ENCODE measurements at regions not wholly inside any gene's neighbourhood (a gene's known extent, or its start where the extent isn't known, plus 50 kb on each side); places are given as distances from the start of the nearest gene placed in this dataset.
"Not testable (repeated sequence)": the region's sequence is repeated elsewhere in the genome, so short reads cannot be mapped to it uniquely, and the experiment has no call there.

DNA sequence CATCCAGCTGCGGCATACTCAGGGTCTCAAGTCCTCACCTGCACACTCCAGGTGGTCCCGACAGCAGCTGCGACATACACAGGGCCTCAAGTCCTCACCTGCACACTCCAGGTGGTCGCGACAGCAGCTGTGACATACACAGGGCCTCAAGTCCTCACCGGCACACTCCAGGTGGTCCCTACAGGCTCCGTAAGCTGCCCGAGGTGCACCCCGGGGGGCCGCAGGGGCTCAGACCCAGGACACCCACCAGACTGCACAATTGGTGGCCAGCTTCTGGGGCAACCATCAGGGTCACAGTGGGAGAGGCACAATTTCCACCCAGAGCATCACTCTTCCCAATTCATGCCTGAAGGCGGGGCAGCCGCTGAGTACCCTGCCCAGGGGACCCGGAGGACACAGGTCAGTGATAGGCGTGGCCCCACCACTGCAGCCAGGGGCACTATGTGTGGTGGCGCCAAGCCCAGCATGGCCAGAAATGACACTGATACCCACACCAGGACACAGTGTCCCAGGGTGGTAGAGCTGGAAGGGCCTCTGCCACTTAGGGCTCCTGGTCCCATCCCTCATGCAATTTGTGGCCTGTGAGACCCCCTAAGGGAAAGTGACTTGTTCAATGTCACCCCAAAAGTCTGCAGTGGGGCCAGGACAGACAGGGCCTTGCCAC is 57.5 kb upstream of the ZNF469 start:
- no peak for DNase-seq

DNA sequence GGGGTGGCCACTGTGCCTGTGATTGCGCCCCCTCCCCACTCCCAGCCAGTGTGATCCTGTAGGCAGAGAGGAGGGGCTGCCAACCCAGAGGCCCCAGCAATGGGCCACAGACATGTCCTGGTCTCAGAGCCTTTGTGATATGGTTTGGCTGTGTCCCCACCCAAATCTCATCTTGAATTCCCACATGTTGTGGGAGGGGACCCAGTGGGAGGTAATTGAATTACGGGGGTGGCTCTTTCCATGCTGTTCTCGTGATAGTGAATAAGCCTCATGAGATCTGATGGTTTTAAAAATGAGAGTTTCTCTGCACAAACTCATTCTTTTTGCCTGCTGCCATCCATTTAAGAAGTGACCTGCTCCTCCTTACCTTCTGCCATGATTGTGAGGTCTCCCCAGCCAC is 56.8 kb upstream of the ZNF469 start:
- DNase-seq = no peak

- no peak for DNase-seq
These were observed 55.9 kb upstream of the ZNF469 start for GRCh38 chr16:88326611-88327485.

DNA sequence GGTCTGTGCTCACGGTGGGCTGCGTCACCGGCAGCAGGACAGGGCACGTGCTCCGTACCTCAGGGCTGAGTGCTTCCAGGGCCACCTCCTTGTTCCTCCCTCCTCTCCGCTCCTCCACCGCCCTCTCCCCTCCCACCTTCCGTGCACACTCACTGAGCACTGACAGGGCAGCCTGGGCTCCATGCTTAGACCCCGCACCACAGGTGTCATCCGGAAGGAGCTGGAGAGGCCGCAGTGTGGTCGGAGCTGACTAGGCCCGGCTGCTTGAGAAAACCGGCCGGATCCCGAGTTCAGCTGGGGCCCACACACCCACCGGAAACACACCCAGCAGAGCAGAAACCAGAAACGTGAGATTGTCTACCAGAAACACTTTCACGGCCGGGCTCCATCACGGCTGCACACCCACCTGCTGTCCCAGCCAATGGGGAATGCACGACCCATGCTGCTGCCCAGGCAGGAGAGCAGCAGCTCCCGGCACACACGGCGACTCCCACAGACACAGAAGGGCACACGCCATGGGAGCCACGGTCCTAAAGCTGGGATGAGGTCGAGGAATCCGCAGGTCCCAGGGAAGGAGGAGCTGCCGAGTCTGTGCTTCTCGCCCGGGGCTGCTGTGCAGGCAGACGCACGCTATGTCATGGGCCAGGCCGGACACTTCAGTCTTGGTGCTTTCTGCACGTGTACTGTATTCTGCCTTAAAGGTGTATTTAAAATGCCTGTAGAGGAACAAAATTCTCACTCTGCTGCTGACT is 55.0 kb upstream of the ZNF469 start:
- no peak for DNase-seq

DNA sequence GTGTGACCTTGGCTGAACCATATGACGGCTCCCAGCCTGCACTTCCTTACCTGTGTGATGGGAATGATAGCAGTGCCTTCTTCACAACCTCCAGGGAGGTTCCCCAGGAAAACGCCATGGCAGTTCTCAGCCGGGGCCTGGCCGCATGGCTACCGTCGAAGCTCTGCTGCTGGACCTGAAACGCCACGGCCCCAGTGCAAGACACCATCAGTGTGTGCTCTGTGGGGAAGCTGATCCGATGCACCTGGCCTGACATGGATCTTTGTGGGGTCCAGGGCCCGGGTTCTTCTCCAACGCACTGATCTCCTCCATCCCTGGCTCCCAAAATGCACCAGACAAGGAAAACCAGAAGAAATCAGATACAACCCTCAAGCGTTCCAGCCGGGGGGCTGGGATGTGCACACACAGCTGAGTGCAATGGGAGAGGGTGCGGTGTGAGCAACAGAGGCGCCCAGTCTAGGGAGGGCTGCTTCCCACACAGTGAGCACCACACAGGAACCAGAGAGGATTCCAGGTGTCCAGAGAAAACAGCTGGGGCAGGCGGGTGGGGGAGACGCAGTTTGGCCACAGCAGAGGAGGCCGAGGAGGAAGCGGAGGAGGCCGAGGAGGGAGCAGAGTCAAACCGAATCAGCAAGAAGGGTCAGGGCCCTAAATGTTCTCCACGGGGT is 54.3 kb upstream of the ZNF469 start:
- DNase-seq = no peak

GRCh38 chr16:88329726-88330700 is 52.7 kb upstream of the ZNF469 start:
- no peak for DNase-seq

DNA sequence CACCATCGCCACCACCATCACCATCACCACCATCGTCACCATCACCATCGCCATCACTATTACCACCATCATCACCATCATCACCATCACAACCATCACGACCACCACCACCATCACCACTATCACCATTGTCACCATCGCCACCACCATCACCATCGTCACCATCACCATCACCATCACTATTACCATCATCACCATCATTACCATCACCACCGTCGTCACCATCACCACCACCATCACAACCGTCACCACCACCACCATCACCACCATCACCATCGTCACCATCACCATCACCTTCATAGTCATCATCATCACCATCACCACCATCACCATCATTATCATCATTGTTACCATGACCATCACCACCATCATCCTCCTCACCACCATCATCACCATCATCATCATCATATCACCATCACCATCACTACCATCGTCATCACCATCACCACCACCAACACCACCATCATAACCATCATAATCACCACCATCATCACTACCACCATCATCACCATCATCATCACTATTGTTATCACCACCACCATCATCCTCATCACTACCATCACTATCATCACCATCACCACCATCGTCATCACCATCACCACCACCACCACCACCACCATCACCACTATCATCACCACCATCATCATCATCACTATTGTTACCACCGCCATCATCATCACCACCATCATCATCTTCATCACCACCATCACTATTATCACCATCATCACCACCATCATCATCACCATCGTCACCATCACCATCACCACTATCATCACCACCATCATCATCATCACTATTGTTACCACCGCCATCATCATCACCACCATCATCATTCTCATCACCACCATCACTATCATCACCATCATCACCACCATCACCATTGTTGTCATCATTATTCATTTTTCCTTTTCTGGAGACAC is 51.5 kb upstream of the ZNF469 start:
- no peak for DNase-seq

DNA sequence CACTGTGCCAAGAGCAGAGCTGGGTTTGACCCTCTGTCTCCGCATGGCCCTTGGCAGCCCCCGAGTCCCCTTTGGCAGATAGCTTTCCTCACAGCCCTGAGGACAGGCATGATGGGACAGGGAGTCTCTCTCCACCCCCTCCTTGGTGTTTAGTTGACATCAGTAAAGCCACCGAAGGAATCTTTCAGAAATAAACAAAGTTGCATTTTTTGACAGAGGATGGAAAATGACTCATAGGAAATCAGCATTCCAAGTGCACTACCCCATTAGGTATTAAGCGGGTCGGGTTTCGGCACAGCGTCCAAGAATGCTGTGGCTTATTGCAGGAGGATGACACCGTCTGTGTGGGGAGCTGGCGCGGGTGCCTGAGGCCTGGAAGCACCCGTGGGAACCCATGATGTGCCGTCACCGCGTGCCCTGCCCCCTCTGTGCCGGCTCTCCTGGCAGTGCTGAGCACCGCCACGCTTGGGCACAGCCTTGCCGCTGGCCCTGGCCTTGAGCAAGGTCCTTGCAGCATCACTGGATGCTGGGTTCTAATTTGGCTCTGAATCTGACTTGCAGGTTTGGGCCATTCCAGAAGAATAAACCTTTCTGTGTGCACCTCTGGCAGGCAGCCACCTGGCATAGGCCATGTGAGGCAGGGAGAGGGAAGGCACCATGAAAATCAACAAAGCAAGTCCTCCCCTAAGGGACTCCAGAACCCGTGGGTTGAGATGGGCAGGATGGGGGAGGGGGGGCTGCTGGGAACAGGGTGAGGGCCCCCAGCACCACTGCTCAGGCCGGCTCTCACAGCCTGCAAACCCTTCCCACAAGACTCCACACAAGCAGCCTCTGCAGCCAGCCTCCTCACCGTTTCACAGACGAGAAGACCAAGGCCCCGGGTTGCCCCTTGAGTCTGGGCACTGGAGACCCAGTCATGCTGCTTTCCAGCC is 50.5 kb upstream of the ZNF469 start:
- DNase-seq = no peak

DNA sequence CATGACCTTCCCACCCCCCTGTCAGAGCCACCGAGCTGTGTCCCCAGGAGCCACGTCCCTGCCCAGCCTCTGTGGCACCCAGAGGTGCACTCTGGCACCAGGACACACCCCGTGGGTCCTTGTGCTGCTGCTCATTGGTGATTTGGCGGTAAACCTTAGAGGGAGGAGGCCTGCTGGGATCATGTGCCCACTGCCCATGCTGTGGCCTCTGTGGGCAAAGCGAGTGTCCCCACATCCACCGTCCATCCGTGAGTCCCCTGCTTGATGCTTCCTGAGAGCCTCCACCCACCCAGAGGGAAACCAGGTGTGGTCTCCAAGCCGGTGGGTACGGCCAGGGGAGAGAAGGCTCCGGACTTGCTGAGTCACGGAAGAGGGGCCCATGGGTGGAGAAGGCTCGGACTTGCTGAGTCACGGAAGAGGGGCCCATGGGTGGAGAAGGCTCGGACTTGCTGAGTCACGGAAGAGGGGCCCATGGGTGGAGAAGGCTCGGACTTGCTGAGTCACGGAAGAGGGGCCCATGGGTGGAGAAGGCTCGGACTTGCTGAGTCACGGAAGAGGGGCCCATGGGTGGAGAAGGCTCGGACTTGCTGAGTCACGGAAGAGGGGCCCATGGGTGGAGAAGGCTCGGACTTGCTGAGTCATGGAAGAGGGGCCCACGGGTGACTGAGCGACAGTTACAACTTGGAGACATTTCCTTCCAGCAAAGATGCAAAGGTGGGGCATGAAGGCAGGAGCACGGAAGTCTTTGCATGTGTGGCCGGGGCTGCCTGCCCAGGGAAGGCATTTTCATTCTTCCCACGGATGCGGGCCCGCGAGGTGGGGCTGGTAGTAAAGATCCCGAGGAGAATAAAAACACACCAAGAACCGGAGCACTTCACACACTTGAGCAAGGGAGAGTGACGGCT is 49.6 kb upstream of the ZNF469 start:
- not testable (repeated sequence) for DNase-seq

Measured in CD4-positive, alpha-beta T cell treated with Interleukin-17A for 4 hours (primary cell).